NCI-H2171 (cell line): ENCODE measurements at regions not wholly inside any gene's neighbourhood (a gene's known extent, or its start where the extent isn't known, plus 50 kb on each side); places are given as distances from the start of the nearest gene placed in this dataset.

Source experiments
- DNase-seq: peaks from one replicate; lab custom pipeline; 2025; lab: John Stamatoyannopoulos, UW

GRCh38 chr2:16899958-16900357 is 234.3 kb upstream of the CYRIA start:
- DNase-seq: no peak

DNA sequence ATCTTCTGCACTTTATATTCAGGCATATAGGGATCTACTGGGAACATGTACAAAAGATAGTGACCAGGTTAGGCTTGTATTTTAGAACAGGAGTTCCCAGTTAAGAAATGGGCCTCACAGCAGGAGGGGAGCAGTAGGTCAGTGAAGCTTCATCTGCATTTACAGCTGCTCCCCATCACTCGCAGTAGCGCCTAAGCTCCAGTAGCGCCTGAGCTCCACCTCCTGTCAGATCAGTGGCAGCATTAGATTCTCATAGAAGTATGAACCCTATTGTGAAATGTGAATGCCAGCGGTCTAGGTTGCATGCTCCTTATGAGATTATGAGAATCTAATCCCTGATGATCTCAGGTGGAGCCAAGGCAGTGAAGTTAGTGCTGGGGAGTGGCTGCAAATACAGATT is 224.4 kb upstream of the CYRIA start:
- DNase-seq: no peak

DNA sequence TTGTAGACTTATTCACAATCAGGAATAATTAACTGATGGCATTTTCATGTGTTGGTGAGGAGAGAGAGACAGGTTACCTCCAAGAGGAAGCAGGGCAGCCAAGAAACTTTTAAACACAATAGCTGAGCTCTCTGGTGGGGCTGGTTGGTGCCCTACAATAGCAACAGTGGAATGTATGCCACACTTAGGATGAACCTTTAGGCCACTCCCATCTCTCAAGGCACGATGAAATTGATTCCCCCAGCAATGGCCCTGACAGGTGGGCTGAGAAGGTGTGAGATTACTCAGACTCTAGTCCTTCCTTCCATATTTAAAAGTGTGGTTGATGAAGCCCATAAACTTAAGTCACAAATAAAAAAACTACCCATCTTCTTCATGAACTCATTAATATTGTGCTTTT is 219.4 kb upstream of the CYRIA start:
- DNase-seq: no peak

DNA sequence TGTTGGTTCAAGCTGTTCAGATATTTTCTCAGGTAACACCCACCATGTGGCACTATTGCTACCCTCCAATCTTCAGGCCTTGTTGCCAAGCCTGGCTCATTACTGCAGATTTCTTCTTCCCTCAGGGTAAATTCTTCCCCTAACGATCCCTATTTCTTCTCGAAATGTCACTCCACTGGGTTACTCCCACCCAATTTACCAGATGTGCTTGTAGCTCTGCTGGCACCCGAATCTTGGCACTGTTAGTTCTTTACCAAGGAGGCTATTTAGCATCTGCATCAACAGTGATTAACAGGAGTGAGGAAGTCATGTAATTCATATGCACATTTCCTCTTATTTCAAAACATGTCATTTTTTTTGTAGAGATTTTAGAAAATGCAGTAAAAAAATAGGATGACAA is 217.1 kb upstream of the CYRIA start:
- DNase-seq: no peak

- DNase-seq: no peak
Measured at GRCh38 chr2:16881122-16881521, 215.5 kb upstream of the CYRIA start.

DNA sequence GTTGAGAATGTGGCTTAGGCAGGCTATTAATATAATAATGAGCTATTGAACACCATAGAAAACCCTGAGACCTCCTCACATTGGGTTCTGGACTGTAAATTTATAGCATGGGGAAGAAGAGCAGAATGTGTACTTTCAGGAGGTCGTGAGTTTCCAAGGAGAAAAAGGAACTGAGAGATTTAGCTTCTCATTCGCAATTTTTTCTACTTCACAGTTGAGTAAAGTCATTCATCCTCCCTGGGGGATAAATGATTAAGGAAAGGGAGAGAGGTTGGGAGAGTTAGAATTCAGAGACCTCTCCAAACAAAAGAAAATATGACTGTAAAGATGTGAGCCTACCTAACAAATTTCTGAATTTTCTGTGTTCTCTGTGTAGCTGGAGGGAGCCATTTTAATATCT is 205.8 kb upstream of the CYRIA start:
- no peak for DNase-seq

DNA sequence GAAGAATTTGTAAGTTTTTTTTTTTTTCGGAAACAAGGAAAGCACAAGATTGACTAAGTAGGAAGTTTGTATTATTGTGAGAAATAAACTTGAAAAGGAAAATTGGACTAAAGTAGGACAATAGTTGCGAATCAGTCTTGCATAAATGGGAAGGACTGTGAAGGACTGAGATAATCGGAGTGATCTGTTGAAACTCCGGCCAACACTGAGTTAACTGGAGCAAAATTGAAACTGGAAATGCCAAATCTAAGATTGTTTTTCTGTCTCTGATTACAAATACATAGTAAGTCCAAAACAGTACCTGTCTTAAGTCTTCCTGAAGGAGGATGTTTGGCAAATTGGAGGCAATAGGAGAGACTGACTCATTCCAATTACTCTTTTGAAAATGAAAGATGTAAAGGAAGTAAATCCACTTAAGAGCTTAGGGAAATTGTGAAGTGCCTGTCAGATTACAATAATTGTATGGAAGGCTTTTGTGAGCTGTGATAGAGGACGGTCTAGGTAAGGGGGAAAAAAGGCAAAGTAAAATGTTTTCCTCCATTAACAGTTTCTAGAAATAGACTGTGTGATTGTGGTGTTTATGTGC is 204.9 kb upstream of the CYRIA start:
- no peak for DNase-seq

DNA sequence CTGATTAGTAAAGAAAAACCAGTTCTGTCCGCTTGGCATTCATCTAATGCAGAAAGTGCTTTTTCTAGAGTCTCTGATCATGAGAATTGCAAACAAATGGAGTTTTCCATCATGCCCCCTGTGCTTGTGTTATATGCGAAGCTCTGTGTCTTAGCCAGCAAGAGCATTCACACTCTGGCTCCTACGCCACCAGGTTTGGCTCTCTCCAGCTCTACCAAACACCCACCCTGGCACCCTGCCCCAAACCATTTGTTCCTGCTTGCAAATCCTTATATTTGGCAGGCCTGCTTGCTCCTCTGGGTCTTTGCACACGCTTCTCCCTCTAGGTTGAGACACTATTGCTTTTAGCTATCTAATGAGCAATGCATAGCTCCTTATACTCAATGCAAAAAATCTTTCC is 204.1 kb upstream of the CYRIA start:
- DNase-seq: no peak

DNA sequence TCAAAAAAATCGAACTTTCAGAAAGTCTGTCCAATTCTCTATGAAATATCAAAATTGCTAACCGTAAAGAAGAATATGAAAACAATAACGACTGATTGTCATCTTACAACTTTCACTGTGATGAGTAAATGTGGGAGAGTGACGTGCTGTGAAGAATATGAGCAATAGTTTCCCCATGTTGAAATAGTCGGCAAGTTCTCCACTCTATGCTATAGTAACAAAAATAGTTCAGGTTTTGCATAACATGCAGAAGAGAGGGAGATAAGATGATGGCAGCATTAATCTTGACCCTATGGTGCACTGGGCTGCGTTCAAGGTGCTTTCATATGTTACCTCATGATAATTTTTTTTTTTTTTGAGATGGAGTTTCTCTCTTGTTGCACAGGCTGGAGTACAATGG is 196.8 kb upstream of the CYRIA start:
- DNase-seq: no peak

DNA sequence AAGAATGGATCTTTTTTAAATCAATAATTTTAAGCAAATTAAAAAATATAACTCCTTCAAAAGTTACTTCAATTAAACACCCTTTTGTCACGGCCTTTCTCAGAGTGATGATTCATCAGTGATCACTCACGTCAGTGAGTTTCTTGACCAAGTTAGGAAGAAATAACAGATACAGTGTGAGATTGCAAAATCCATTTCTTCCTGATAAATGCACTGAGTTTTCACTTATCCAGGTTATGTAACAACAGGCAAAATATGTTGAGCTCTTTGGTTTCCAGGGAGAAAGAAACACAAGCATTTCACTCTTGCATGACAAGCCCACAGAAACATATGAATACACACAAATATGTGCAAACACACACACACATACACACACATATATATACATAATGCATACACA is 195.9 kb upstream of the CYRIA start:
- DNase-seq: no peak

- DNase-seq: no peak
Measured at GRCh38 chr2:16861111-16861510, 195.5 kb upstream of the CYRIA start.

- no peak for DNase-seq
Measured at GRCh38 chr2:16860627-16861026, 195.0 kb upstream of the CYRIA start.

- no peak for DNase-seq
Measured at GRCh38 chr2:16855183-16855582, 189.5 kb upstream of the CYRIA start.

DNA sequence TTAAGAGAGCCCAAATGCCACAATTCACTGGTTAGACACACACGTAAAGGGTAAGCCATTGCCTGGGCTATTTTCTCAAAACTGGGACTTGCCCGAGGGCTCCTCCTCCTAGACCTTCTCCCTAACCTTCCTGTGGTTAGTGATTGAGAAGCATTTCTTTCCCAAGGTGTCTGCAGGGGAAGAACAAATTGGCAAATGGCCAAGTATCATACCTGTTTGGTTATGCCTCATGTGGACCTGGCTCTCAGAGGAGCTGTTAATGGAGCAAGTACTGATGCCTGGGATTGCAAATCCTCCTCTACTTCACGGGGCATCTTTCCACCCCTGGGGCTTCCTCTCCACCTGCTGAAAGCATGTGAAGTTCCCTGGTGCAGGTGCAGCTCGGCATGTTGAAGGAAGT is 187.5 kb upstream of the CYRIA start:
- DNase-seq: no peak

GRCh38 chr2:16852651-16853050 is 187.0 kb upstream of the CYRIA start:
- no peak for DNase-seq

- no peak for DNase-seq
Measured at GRCh38 chr2:16851126-16851525, 185.5 kb upstream of the CYRIA start.

GRCh38 chr2:16840496-16841172 is 175.0 kb upstream of the CYRIA start:
- no peak for DNase-seq

- no peak for DNase-seq
Measured at GRCh38 chr2:16832910-16833309, 167.3 kb upstream of the CYRIA start.

DNA sequence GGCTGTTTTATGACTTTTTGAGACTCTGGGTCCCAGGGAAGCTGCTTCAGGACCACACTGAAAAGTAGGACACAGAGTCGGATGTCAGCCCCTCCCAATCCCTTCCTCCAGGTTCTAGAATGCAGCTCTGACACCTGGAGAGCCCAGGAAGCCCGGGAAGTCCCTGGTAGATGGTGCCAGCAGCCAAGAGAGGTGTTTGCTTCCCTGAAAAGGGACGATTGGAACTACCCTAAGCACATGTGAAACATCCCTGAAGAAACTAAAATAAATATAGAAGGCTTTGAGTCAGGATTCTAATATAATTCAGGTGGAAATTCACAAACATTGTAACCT is 163.2 kb upstream of the CYRIA start:
- no peak for DNase-seq

DNA sequence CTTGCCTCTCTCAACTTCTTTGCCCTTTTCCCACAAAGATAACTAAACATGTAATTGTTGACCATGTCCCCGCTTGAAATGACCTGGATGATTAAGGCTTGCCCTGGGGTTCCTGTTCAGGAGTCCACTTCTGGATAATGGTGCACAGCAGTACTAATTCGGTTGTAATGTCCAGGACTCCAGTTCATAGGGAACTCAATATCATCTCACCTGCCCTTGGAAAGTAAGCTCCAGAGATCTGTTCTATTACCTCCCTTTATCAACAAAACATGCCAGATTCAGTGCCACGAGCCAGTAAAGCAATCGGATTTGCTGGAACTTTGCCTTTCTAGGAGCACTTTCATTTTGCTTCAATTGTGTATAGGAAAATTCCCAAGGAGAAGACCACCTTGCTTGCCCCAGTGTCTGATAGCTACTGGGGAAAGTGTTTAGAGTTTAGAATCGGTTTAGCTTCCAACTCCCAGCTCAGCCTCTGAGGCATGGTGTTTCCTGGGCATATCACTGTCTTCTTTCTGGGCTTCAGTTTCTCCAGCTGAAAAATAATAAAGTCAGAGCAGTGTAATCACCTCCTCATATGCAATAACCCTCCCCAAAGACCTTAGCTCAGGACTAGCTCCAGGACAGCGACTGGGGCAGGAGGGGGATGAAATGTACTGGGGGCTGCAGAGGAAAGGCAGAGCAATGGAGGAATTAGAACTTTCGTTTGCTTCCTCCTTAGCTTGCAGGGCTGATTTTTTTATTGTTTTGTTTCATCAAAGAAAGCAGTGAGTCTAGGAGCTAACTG is 162.6 kb upstream of the CYRIA start:
- no peak for DNase-seq

DNA sequence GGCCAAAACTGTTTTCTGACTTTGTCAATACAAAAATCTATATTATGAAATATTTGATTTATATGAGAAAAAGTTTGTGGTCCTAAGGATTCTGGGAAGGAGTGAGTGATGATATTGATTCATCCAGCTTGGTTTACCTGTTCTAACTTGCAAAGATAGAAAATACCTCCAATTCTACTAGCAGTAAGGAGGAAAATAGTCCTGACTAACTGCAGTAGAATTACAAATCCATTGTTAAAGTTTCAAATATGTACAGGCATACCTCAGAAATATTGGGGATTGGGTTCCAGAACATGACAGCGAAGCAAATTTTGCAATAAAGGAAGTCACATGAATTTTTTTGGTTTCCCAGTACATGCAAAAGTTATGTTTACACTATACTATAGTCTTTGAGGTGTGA is 158.8 kb upstream of the CYRIA start:
- DNase-seq: no peak

- DNase-seq: no peak
Measured at GRCh38 chr2:16821692-16822091, 156.1 kb upstream of the CYRIA start.

DNA sequence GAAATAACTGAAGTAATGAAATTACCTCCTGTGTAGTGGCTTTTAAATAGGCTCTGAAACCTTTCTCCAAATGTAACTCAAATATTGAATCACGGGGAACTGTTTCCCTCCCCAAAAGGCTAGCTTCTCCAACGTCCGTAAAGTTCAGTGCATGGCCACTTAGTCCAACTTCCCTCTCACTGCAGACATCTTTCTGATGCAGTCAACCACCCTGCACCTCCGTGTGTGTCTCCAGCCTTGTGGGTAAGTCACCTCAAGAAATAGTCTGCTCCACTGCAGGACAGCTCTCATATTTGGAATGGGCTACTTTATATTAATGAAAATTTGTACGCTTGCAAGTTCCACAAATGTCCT is 152.5 kb upstream of the CYRIA start:
- DNase-seq: no peak
